ENCODE measurements at regions not wholly inside any gene's neighbourhood (a gene's known extent, or its start where the extent isn't known, plus 50 kb on each side); places are given as distances from the start of the nearest gene placed in this dataset.

DNA sequence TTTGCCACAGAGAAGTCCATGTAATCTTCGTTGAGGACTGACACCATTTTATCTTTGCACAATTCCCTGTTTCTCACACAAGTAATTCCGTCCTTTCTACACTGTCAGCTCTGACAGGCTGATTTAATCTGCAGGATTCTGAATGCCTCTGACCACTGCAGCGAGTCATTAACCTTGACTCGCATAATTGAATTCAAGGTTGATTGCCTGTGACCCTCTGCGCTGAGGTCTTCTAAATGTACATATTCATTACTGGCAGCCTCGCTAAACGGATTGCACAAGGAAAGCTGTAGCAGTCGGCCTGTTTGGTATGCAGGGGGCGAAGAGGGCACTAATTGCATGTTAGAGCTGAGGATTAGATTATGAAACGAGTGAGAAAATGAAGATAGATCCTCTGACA lies 147.8 kb downstream of the SHOX2 start:
- Histone ChIP-seq H3K9me3 (replicated peaks; ENCODE audit: control insufficient read depth, insufficient read depth, low read depth, low read length) (no peaks in the 10 kb centered on the region), H3K4me2 (ENCODE audit: insufficient read depth, low read length) (no peak overlapping the region), H3K36me3 (ENCODE audit: control insufficient read depth, insufficient read depth, low read length) (no peaks in the 10 kb centered on the region), H2AFZ (ENCODE audit: low read depth, low read length) (no peak overlapping the region), H3K27ac (ENCODE audit: extremely low read depth, low read depth, low read length) (no peak overlapping the region), H3K4me1 (replicated peaks in 1 of 2; ENCODE audit: control insufficient read depth in 2 of 2, insufficient read depth in 2 of 2, low read length in 2 of 2) (no peaks in the 10 kb centered on the region), H3K4me3 (no peak overlapping the region), H3K27me3 (ENCODE audit: control insufficient read depth in 2 of 2, insufficient read depth in 2 of 2, low read length in 2 of 2) (peaks cover 0 to 4% of the 10 kb centered on the region in 2 experiments; a peak in 2 of 5 replicates), H3K9ac (ENCODE audit: insufficient read depth in 1 of 2, low read depth in 2 of 2, low read length in 2 of 2) (no peak overlapping the region), H4K20me1 (replicated peaks; ENCODE audit: control insufficient read depth, insufficient read depth, low read length) (no peaks in the 10 kb centered on the region), H3K79me2 (ENCODE audit: control insufficient read depth, insufficient read depth, low read length) (no peaks in the 10 kb centered on the region), H3K9me1 (ENCODE audit: control insufficient read depth, insufficient read depth, low read length) (no peaks in the 10 kb centered on the region)
- no peak for ATAC-seq
- intact Hi-C loops (cut with micrococcal nuclease) (no loop called here), in situ Hi-C loops (cut with MboI) (no loop called here)
- TF ChIP-seq TCFL5 (CRISPR knock-in tag; conservative IDR thresholded peaks at IDR 0.05) (no peak), E2F6 (IDR thresholded peaks at IDR 0.05; ENCODE audit: borderline replicate concordance in 1 of 2, extremely low read depth in 1 of 2, insufficient read depth in 1 of 2, insufficient read length in 1 of 2, low read depth in 1 of 2, low read length in 1 of 2, poor library complexity in 1 of 2, severe bottlenecking in 1 of 2) (no peak), ZNF398 (CRISPR knock-in tag; IDR thresholded peaks at IDR 0.05) (no peak), PHF21A (IDR thresholded peaks at IDR 0.05; ENCODE audit: borderline replicate concordance, low read depth) (no peak), HNRNPLL (IDR thresholded peaks at IDR 0.05; ENCODE audit: low read depth, low read length, poor library complexity, severe bottlenecking) (no peak), NR3C1 (CRISPR knock-in tag; IDR thresholded peaks at IDR 0.05) (no peak), ELF4 (CRISPR knock-in tag; IDR thresholded peaks at IDR 0.05) (no peak), YY1 (IDR thresholded peaks at IDR 0.05; ENCODE audit: borderline replicate concordance in 1 of 3, control insufficient read depth in 1 of 3, extremely low read depth in 1 of 3, insufficient read depth in 3 of 3, insufficient read length in 1 of 3, insufficient replicate concordance in 2 of 3, low read depth in 1 of 3, low read length in 2 of 3) (no peak), TCF7L2 (IDR thresholded peaks at IDR 0.05; ENCODE audit: low read depth, low read length) (no peak), FOXJ2 (tag; IDR thresholded peaks at IDR 0.05) (no peak), CEBPG (CRISPR knock-in tag; IDR thresholded peaks at IDR 0.05) (no peak), CEBPG (tag; conservative IDR thresholded peaks at IDR 0.05 in 1 of 2, IDR thresholded peaks at IDR 0.05 in 1 of 2) (no peak), SAFB2 (IDR thresholded peaks at IDR 0.05; ENCODE audit: borderline replicate concordance, low read depth, low read length, severe bottlenecking) (no peak), RBM39 (optimal IDR thresholded peaks at IDR 0.05; ENCODE audit: low read depth, low read length) (no peak), TRIM28 (IDR thresholded peaks at IDR 0.05) (no peak)
- WGBS (ENCODE audit: insufficient coverage, low coverage, missing lambda C conversion rate): 0% methylated on average over 10 of the region's 10 CpGs
- CTCF ChIA-PET (ENCODE audit: low intra/inter-chr PET ratio): no interaction called here
- POLR2A ChIA-PET: interaction anchor here (1.0 kb wide), 1 partner anchor 10 kb away, joined by 3 read pairs; no protein-coding TSS in a partner anchor
- no TSS peak for BruUV-seq (replicated peaks)
- FAIRE-seq: no peak
- no peak for DNase-seq (ENCODE audit: extremely low read depth in 1 of 4, low spot score in 3 of 4)
